ENCODE measurements at regions not wholly inside any gene's neighbourhood (a gene's known extent, or its start where the extent isn't known, plus 50 kb on each side); places are given as distances from the start of the nearest gene placed in this dataset.

- no peak for DNase-seq (ENCODE audit: low spot score)
These were observed 2141.0 kb upstream of the AGA start for GRCh38 chr4:179583221-179583620.

GRCh38 chr4:179584101-179584500 is 2141.9 kb upstream of the AGA start:
- no peak for DNase-seq (ENCODE audit: low spot score)

GRCh38 chr4:179585761-179586160 is 2143.5 kb upstream of the AGA start:
- DNase-seq (ENCODE audit: low spot score) = no peak

- DNase-seq (ENCODE audit: low spot score) = no peak
These were observed 2144.2 kb upstream of the AGA start for GRCh38 chr4:179586460-179586859.

- no peak for DNase-seq (ENCODE audit: low spot score)
These were observed 2153.6 kb upstream of the AGA start for GRCh38 chr4:179595671-179596410.

GRCh38 chr4:179596621-179597020 is 2154.4 kb upstream of the AGA start:
- no peak for DNase-seq (ENCODE audit: low spot score)

- no peak for DNase-seq (ENCODE audit: low spot score)
These were observed 2155.1 kb upstream of the AGA start for GRCh38 chr4:179597301-179597700.

- no peak for DNase-seq (ENCODE audit: low spot score)
These were observed 2159.4 kb upstream of the AGA start for GRCh38 chr4:179601671-179602070.

- no peak for DNase-seq (ENCODE audit: low spot score)
These were observed 2163.0 kb upstream of the AGA start for GRCh38 chr4:179605196-179605595.

GRCh38 chr4:179607003-179607402 is 2164.8 kb upstream of the AGA start:
- no peak for DNase-seq (ENCODE audit: low spot score)

- no peak for DNase-seq (ENCODE audit: low spot score)
These were observed 2173.5 kb upstream of the AGA start for GRCh38 chr4:179615704-179616103.

- no peak for DNase-seq (ENCODE audit: low spot score)
These were observed 2176.7 kb upstream of the AGA start for GRCh38 chr4:179618966-179619365.

GRCh38 chr4:179624768-179625181 is 2182.5 kb upstream of the AGA start:
- DNase-seq (ENCODE audit: low spot score) = no peak

GRCh38 chr4:179625406-179625805 is 2183.2 kb upstream of the AGA start:
- no peak for DNase-seq (ENCODE audit: low spot score)

GRCh38 chr4:179626687-179627086 is 2184.4 kb upstream of the AGA start:
- no peak for DNase-seq (ENCODE audit: low spot score)

GRCh38 chr4:179631321-179631720 is 2189.1 kb upstream of the AGA start:
- no peak for DNase-seq (ENCODE audit: low spot score)

- no peak for DNase-seq (ENCODE audit: low spot score)
These were observed 2192.6 kb upstream of the AGA start for GRCh38 chr4:179634862-179635261.

- no peak for DNase-seq (ENCODE audit: low spot score)
These were observed 2220.3 kb upstream of the AGA start for GRCh38 chr4:179662522-179662921.

GRCh38 chr4:179663641-179664429 is 2221.6 kb upstream of the AGA start:
- no peak for DNase-seq (ENCODE audit: low spot score)

- no peak for DNase-seq (ENCODE audit: low spot score)
These were observed 2222.3 kb upstream of the AGA start for GRCh38 chr4:179664430-179665027.

- DNase-seq (ENCODE audit: low spot score) = no peak
These were observed 2224.0 kb upstream of the AGA start for GRCh38 chr4:179666226-179666625.

GRCh38 chr4:179671609-179672008 is 2229.4 kb upstream of the AGA start:
- DNase-seq (ENCODE audit: low spot score) = no peak

All from globus pallidus (tissue), 1 donor.